ENCODE measurements at regions not wholly inside any gene's neighbourhood (a gene's known extent, or its start where the extent isn't known, plus 50 kb on each side); places are given as distances from the start of the nearest gene placed in this dataset.

GRCh38 chr1:58047265-58047858 lies 499.2 kb downstream of the OMA1 start:
- peak; percentile 45 for DNase-seq

GRCh38 chr1:58045094-58045705 lies 501.3 kb downstream of the OMA1 start:
- Histone ChIP-seq H3K4me1 (ENCODE audit: insufficient read depth, low read length) (no peaks in the 10 kb centered on the region), H3K4me2 (ENCODE audit: insufficient read depth, low read length) (no peak overlapping the region), H3K4me3 (ENCODE audit: low read depth in 1 of 2, low read length in 2 of 2) (no peak overlapping the region), H3K79me2 (ENCODE audit: insufficient read depth, low read length) (no peaks in the 10 kb centered on the region), H3K9me3 (ENCODE audit: insufficient read depth, low read length, severe bottlenecking) (no peaks in the 10 kb centered on the region), H3K9ac (ENCODE audit: low read depth, low read length) (no peak overlapping the region), H3K27ac (ENCODE audit: low read length) (no peak overlapping the region), H3K36me3 (ENCODE audit: insufficient read depth, low read length) (no peaks in the 10 kb centered on the region), H3K27me3 (ENCODE audit: insufficient read depth, low read length, poor library complexity) (peaks cover 5% of the 10 kb centered on the region), H4K20me1 (ENCODE audit: insufficient read depth, low read length) (no peaks in the 10 kb centered on the region), H2AFZ (ENCODE audit: low read depth, low read length) (no peak overlapping the region)
- ATAC-seq (ENCODE audit: insufficient read depth, low read depth) (no peak), DNase-seq (no peak)
- no peak for TF ChIP-seq CTCF (IDR thresholded peaks at IDR 0.05; ENCODE audit: borderline replicate concordance, extremely low read depth, low read length, poor library complexity, severe bottlenecking)

More at GRCh38 chr1:58047265-58047858, 499.2 kb downstream of the OMA1 start:
- no peak overlapping the region for H2AFZ ChIP-seq (ENCODE audit: low read depth, low read length)
- ATAC-seq (ENCODE audit: insufficient read depth, low read depth) = peak; percentile 69; the same call in 2 of the 3 replicates
- TF ChIP-seq EZH2 (IDR thresholded peaks at IDR 0.05; ENCODE audit: borderline replicate concordance, low read depth, low read length, severe bottlenecking) (no peak), CTCF (IDR thresholded peaks at IDR 0.05; ENCODE audit: borderline replicate concordance, extremely low read depth, low read length, poor library complexity, severe bottlenecking) (peak; percentile 81)
- H3K4me1 ChIP-seq (ENCODE audit: insufficient read depth, low read length) = no peaks in the 10 kb centered on the region
- H3K36me3 ChIP-seq (ENCODE audit: insufficient read depth, low read length) = no peaks in the 10 kb centered on the region
- H3K27me3 ChIP-seq (ENCODE audit: insufficient read depth, low read length, poor library complexity) = no peaks in the 10 kb centered on the region
- H4K20me1 ChIP-seq (ENCODE audit: insufficient read depth, low read length) = no peaks in the 10 kb centered on the region
- H3K4me2 ChIP-seq (ENCODE audit: insufficient read depth, low read length) = no peak overlapping the region
- no peaks in the 10 kb centered on the region for H3K9me3 ChIP-seq (ENCODE audit: insufficient read depth, low read length, severe bottlenecking)
- no peak overlapping the region for H3K27ac ChIP-seq (ENCODE audit: low read length)
- H3K4me3 ChIP-seq (ENCODE audit: low read depth in 1 of 2, low read length in 2 of 2) = no peak overlapping the region
- H3K79me2 ChIP-seq (ENCODE audit: insufficient read depth, low read length) = no peaks in the 10 kb centered on the region
- H3K9ac ChIP-seq (ENCODE audit: low read depth, low read length) = no peak overlapping the region

GRCh38 chr1:58041621-58042020 lies 504.9 kb downstream of the OMA1 start:
- DNase-seq (no peak), ATAC-seq (ENCODE audit: insufficient read depth, low read depth) (no peak)
- Histone ChIP-seq H3K27me3 (ENCODE audit: insufficient read depth, low read length, poor library complexity) (peaks cover 9% of the 10 kb centered on the region), H3K36me3 (ENCODE audit: insufficient read depth, low read length) (no peaks in the 10 kb centered on the region), H3K79me2 (ENCODE audit: insufficient read depth, low read length) (no peaks in the 10 kb centered on the region), H3K4me2 (ENCODE audit: insufficient read depth, low read length) (no peak overlapping the region), H3K4me3 (ENCODE audit: low read depth in 1 of 2, low read length in 2 of 2) (no peak overlapping the region), H2AFZ (ENCODE audit: low read depth, low read length) (no peak overlapping the region), H3K27ac (ENCODE audit: low read length) (no peak overlapping the region), H3K4me1 (ENCODE audit: insufficient read depth, low read length) (no peaks in the 10 kb centered on the region), H3K9me3 (ENCODE audit: insufficient read depth, low read length, severe bottlenecking) (no peaks in the 10 kb centered on the region), H4K20me1 (ENCODE audit: insufficient read depth, low read length) (no peaks in the 10 kb centered on the region), H3K9ac (ENCODE audit: low read depth, low read length) (no peak overlapping the region)
- no peak for TF ChIP-seq EZH2 (IDR thresholded peaks at IDR 0.05; ENCODE audit: borderline replicate concordance, low read depth, low read length, severe bottlenecking)

- Histone ChIP-seq H4K20me1 (ENCODE audit: insufficient read depth, low read length) (no peaks in the 10 kb centered on the region), H3K4me1 (ENCODE audit: insufficient read depth, low read length) (no peaks in the 10 kb centered on the region), H3K79me2 (ENCODE audit: insufficient read depth, low read length) (no peaks in the 10 kb centered on the region), H3K27ac (ENCODE audit: low read length) (no peak overlapping the region), H3K27me3 (ENCODE audit: insufficient read depth, low read length, poor library complexity) (peaks cover 9% of the 10 kb centered on the region), H3K9ac (ENCODE audit: low read depth, low read length) (no peak overlapping the region), H3K9me3 (ENCODE audit: insufficient read depth, low read length, severe bottlenecking) (no peaks in the 10 kb centered on the region), H3K4me3 (ENCODE audit: low read depth in 1 of 2, low read length in 2 of 2) (no peak overlapping the region), H2AFZ (ENCODE audit: low read depth, low read length) (no peak overlapping the region), H3K36me3 (ENCODE audit: insufficient read depth, low read length) (no peaks in the 10 kb centered on the region), H3K4me2 (ENCODE audit: insufficient read depth, low read length) (no peak overlapping the region)
- ATAC-seq (ENCODE audit: insufficient read depth, low read depth) = no peak
- TF ChIP-seq EZH2 (IDR thresholded peaks at IDR 0.05; ENCODE audit: borderline replicate concordance, low read depth, low read length, severe bottlenecking) = no peak
- TF ChIP-seq CTCF (IDR thresholded peaks at IDR 0.05; ENCODE audit: borderline replicate concordance, extremely low read depth, low read length, poor library complexity, severe bottlenecking) = no peak
- DNase-seq = no peak
These were observed 508.0 kb downstream of the OMA1 start for GRCh38 chr1:58038574-58038973.

Measured in DND-41 (cell line).